ENCODE measurements at regions not wholly inside any gene's neighbourhood (a gene's known extent, or its start where the extent isn't known, plus 50 kb on each side); places are given as distances from the start of the nearest gene placed in this dataset.

GRCh38 chr2:111626037-111626864 lies 257.7 kb downstream of the ANAPC1 start:
- DNase-seq: no peak
- H3K4me3 ChIP-seq: no peak overlapping the region
- H3K4me1 ChIP-seq: no peaks in the 10 kb centered on the region
- 95 to 99% methylated on average over 2 of the region's 2 CpGs for WGBS, 2 donors
- no peak for TF ChIP-seq POLR2A (IDR thresholded peaks at IDR 0.05)
- TF ChIP-seq CTCF (IDR thresholded peaks at IDR 0.05): no peak
- H3K27me3 ChIP-seq: no peaks in the 10 kb centered on the region
- H3K9me3 ChIP-seq: no peaks in the 10 kb centered on the region
- intact Hi-C loops (cut with DNase I; ENCODE audit: low total_unique reads): no loop called here
- no peaks in the 10 kb centered on the region for H3K36me3 ChIP-seq (ENCODE audit: low read depth, missing control alignments)
- no peak overlapping the region for H3K27ac ChIP-seq

- no peak overlapping the region for H3K4me3 ChIP-seq
- H3K36me3 ChIP-seq (ENCODE audit: low read depth, missing control alignments): no peaks in the 10 kb centered on the region
- H3K27ac ChIP-seq: no peak overlapping the region
- no peaks in the 10 kb centered on the region for H3K4me1 ChIP-seq
- H3K27me3 ChIP-seq: no peaks in the 10 kb centered on the region
- H3K9me3 ChIP-seq: no peaks in the 10 kb centered on the region
- TF ChIP-seq POLR2A (IDR thresholded peaks at IDR 0.05) (no peak), CTCF (IDR thresholded peaks at IDR 0.05) (no peak)
- intact Hi-C loops (cut with DNase I; ENCODE audit: low total_unique reads): no loop called here
- DNase-seq: no peak
These were observed 257.2 kb downstream of the ANAPC1 start for GRCh38 chr2:111626865-111627163.

GRCh38 chr2:111627256-111627655 lies 256.7 kb downstream of the ANAPC1 start:
- intact Hi-C loops (cut with DNase I; ENCODE audit: low total_unique reads): no loop called here
- 92% methylated on average over 5 of the region's 5 CpGs for WGBS, 2 donors
- no peak overlapping the region for H3K4me3 ChIP-seq

GRCh38 chr2:111628221-111628620 lies 255.8 kb downstream of the ANAPC1 start:
- WGBS, 2 donors: 76 to 83% methylated on average over 1 of the region's 1 CpG
- Histone ChIP-seq H3K27me3 (no peaks in the 10 kb centered on the region), H3K4me1 (no peaks in the 10 kb centered on the region), H3K27ac (no peak overlapping the region), H3K36me3 (ENCODE audit: low read depth, missing control alignments) (no peaks in the 10 kb centered on the region), H3K4me3 (no peak overlapping the region), H3K9me3 (no peaks in the 10 kb centered on the region)
- intact Hi-C loops (cut with DNase I; ENCODE audit: low total_unique reads): no loop called here
- TF ChIP-seq POLR2A (IDR thresholded peaks at IDR 0.05) (no peak), CTCF (IDR thresholded peaks at IDR 0.05) (no peak)
- no peak for DNase-seq

More at GRCh38 chr2:111627256-111627655, 256.7 kb downstream of the ANAPC1 start:
- Histone ChIP-seq H3K36me3 (ENCODE audit: low read depth, missing control alignments) (no peaks in the 10 kb centered on the region), H3K27me3 (no peaks in the 10 kb centered on the region), H3K4me1 (no peaks in the 10 kb centered on the region), H3K27ac (no peak overlapping the region), H3K9me3 (no peaks in the 10 kb centered on the region)
- no peak for DNase-seq
- TF ChIP-seq POLR2A (IDR thresholded peaks at IDR 0.05) (no peak), CTCF (IDR thresholded peaks at IDR 0.05) (no peak)

- Histone ChIP-seq H3K27ac (no peak overlapping the region), H3K9me3 (no peaks in the 10 kb centered on the region), H3K4me3 (no peak overlapping the region), H3K36me3 (ENCODE audit: low read depth, missing control alignments) (no peaks in the 10 kb centered on the region), H3K27me3 (no peaks in the 10 kb centered on the region), H3K4me1 (no peaks in the 10 kb centered on the region)
- no peak for DNase-seq
- intact Hi-C loops (cut with DNase I; ENCODE audit: low total_unique reads): no loop called here
- TF ChIP-seq CTCF (IDR thresholded peaks at IDR 0.05): no peak
- TF ChIP-seq POLR2A (IDR thresholded peaks at IDR 0.05): no peak
- WGBS, 2 donors: 92 to 94% methylated on average over 2 of the region's 2 CpGs
These were observed 254.0 kb downstream of the ANAPC1 start for GRCh38 chr2:111629983-111630382.
